ENCODE measurements at regions not wholly inside any gene's neighbourhood (a gene's known extent, or its start where the extent isn't known, plus 50 kb on each side); places are given as distances from the start of the nearest gene placed in this dataset.

GRCh38 chr17:33598797-33599196 lies 305.7 kb upstream of the ASIC2 start:
- Histone ChIP-seq H3K27me3 (ENCODE audit: control insufficient read depth, insufficient read depth, low read length, poor library complexity, severe bottlenecking) (no peaks in the 10 kb centered on the region), H3K36me3 (ENCODE audit: control insufficient read depth, insufficient read depth, low read length) (no peaks in the 10 kb centered on the region), H3K4me3 (ENCODE audit: insufficient read depth, low read depth, low read length) (no peak overlapping the region), H3K9me3 (ENCODE audit: control insufficient read depth, low read length) (no peaks in the 10 kb centered on the region), H3K27ac (ENCODE audit: insufficient read depth, low read depth, low read length, poor library complexity, severe bottlenecking) (no peak overlapping the region), H3K4me1 (ENCODE audit: control insufficient read depth, insufficient read depth, low read length) (no peaks in the 10 kb centered on the region)
- 88 to 96% methylated on average over 2 of the region's 2 CpGs for WGBS, 2 experiments

GRCh38 chr17:33602981-33603380 lies 309.9 kb upstream of the ASIC2 start:
- Histone ChIP-seq H3K27ac (ENCODE audit: insufficient read depth, low read depth, low read length, poor library complexity, severe bottlenecking) (no peak overlapping the region), H3K27me3 (ENCODE audit: control insufficient read depth, insufficient read depth, low read length, poor library complexity, severe bottlenecking) (no peaks in the 10 kb centered on the region), H3K9me3 (ENCODE audit: control insufficient read depth, low read length) (no peaks in the 10 kb centered on the region), H3K4me3 (ENCODE audit: insufficient read depth, low read depth, low read length) (no peak overlapping the region), H3K36me3 (ENCODE audit: control insufficient read depth, insufficient read depth, low read length) (no peaks in the 10 kb centered on the region), H3K4me1 (ENCODE audit: control insufficient read depth, insufficient read depth, low read length) (no peaks in the 10 kb centered on the region)
- 55 to 62% methylated on average over 1 of the region's 1 CpG for WGBS, 2 experiments

- no peaks in the 10 kb centered on the region for H3K9me3 ChIP-seq (ENCODE audit: control insufficient read depth, low read length)
- H3K4me3 ChIP-seq (ENCODE audit: insufficient read depth, low read depth, low read length) = no peak overlapping the region
- H3K27ac ChIP-seq (ENCODE audit: insufficient read depth, low read depth, low read length, poor library complexity, severe bottlenecking) = no peak overlapping the region
- no peaks in the 10 kb centered on the region for H3K27me3 ChIP-seq (ENCODE audit: control insufficient read depth, insufficient read depth, low read length, poor library complexity, severe bottlenecking)
- no peaks in the 10 kb centered on the region for H3K36me3 ChIP-seq (ENCODE audit: control insufficient read depth, insufficient read depth, low read length)
- 89 to 91% methylated on average over 2 of the region's 2 CpGs for WGBS, 2 experiments
- no peaks in the 10 kb centered on the region for H3K4me1 ChIP-seq (ENCODE audit: control insufficient read depth, insufficient read depth, low read length)
Measured at GRCh38 chr17:33603789-33604188, 310.7 kb upstream of the ASIC2 start.

- H3K9me3 ChIP-seq (ENCODE audit: control insufficient read depth, low read length) = no peaks in the 10 kb centered on the region
- H3K4me1 ChIP-seq (ENCODE audit: control insufficient read depth, insufficient read depth, low read length) = no peaks in the 10 kb centered on the region
- H3K4me3 ChIP-seq (ENCODE audit: insufficient read depth, low read depth, low read length) = no peak overlapping the region
- H3K36me3 ChIP-seq (ENCODE audit: control insufficient read depth, insufficient read depth, low read length) = no peaks in the 10 kb centered on the region
- no peak overlapping the region for H3K27ac ChIP-seq (ENCODE audit: insufficient read depth, low read depth, low read length, poor library complexity, severe bottlenecking)
- WGBS, 2 experiments = 0% methylated on average over 1 of the region's 1 CpG
- H3K27me3 ChIP-seq (ENCODE audit: control insufficient read depth, insufficient read depth, low read length, poor library complexity, severe bottlenecking) = no peaks in the 10 kb centered on the region
Measured at GRCh38 chr17:33611532-33611931, 318.4 kb upstream of the ASIC2 start.

- Histone ChIP-seq H3K27ac (ENCODE audit: insufficient read depth, low read depth, low read length, poor library complexity, severe bottlenecking) (no peak overlapping the region), H3K4me3 (ENCODE audit: insufficient read depth, low read depth, low read length) (no peak overlapping the region), H3K27me3 (ENCODE audit: control insufficient read depth, insufficient read depth, low read length, poor library complexity, severe bottlenecking) (no peaks in the 10 kb centered on the region), H3K36me3 (ENCODE audit: control insufficient read depth, insufficient read depth, low read length) (no peaks in the 10 kb centered on the region), H3K9me3 (ENCODE audit: control insufficient read depth, low read length) (no peaks in the 10 kb centered on the region), H3K4me1 (ENCODE audit: control insufficient read depth, insufficient read depth, low read length) (no peaks in the 10 kb centered on the region)
- 79 to 85% methylated on average over 3 of the region's 3 CpGs for WGBS, 2 experiments
Measured at GRCh38 chr17:33615861-33616260, 322.8 kb upstream of the ASIC2 start.

- Histone ChIP-seq H3K27me3 (ENCODE audit: control insufficient read depth, insufficient read depth, low read length, poor library complexity, severe bottlenecking) (no peaks in the 10 kb centered on the region), H3K36me3 (ENCODE audit: control insufficient read depth, insufficient read depth, low read length) (no peaks in the 10 kb centered on the region), H3K9me3 (ENCODE audit: control insufficient read depth, low read length) (no peaks in the 10 kb centered on the region), H3K4me1 (ENCODE audit: control insufficient read depth, insufficient read depth, low read length) (no peaks in the 10 kb centered on the region), H3K4me3 (ENCODE audit: insufficient read depth, low read depth, low read length) (no peak overlapping the region), H3K27ac (ENCODE audit: insufficient read depth, low read depth, low read length, poor library complexity, severe bottlenecking) (no peak overlapping the region)
- 91 to 99% methylated on average over 3 of the region's 3 CpGs for WGBS, 2 experiments
Measured at GRCh38 chr17:33623841-33624240, 330.7 kb upstream of the ASIC2 start.

GRCh38 chr17:33628500-33629346 lies 335.6 kb upstream of the ASIC2 start:
- Histone ChIP-seq H3K4me1 (ENCODE audit: control insufficient read depth, insufficient read depth, low read length) (no peaks in the 10 kb centered on the region), H3K27ac (ENCODE audit: insufficient read depth, low read depth, low read length, poor library complexity, severe bottlenecking) (no peak overlapping the region)
- WGBS, 2 experiments = 87 to 94% methylated on average over 7 of the region's 7 CpGs

GRCh38 chr17:33633446-33633845 lies 340.4 kb upstream of the ASIC2 start:
- Histone ChIP-seq H3K9me3 (ENCODE audit: control insufficient read depth, low read length) (no peaks in the 10 kb centered on the region), H3K4me3 (ENCODE audit: insufficient read depth, low read depth, low read length) (no peak overlapping the region), H3K4me1 (ENCODE audit: control insufficient read depth, insufficient read depth, low read length) (no peaks in the 10 kb centered on the region), H3K36me3 (ENCODE audit: control insufficient read depth, insufficient read depth, low read length) (no peaks in the 10 kb centered on the region), H3K27me3 (ENCODE audit: control insufficient read depth, insufficient read depth, low read length, poor library complexity, severe bottlenecking) (no peaks in the 10 kb centered on the region), H3K27ac (ENCODE audit: insufficient read depth, low read depth, low read length, poor library complexity, severe bottlenecking) (no peak overlapping the region)
- 92% methylated on average over 6 of the region's 6 CpGs for WGBS, 2 experiments

More at GRCh38 chr17:33628500-33629346, 335.6 kb upstream of the ASIC2 start:
- H3K27me3 ChIP-seq (ENCODE audit: control insufficient read depth, insufficient read depth, low read length, poor library complexity, severe bottlenecking) = no peaks in the 10 kb centered on the region
- no peaks in the 10 kb centered on the region for H3K9me3 ChIP-seq (ENCODE audit: control insufficient read depth, low read length)
- H3K4me3 ChIP-seq (ENCODE audit: insufficient read depth, low read depth, low read length) = no peak overlapping the region
- H3K36me3 ChIP-seq (ENCODE audit: control insufficient read depth, insufficient read depth, low read length) = no peaks in the 10 kb centered on the region

GRCh38 chr17:33637534-33637933 lies 344.4 kb upstream of the ASIC2 start:
- WGBS, 2 experiments = 54 to 64% methylated on average over 3 of the region's 3 CpGs
- peaks cover 14% of the 10 kb centered on the region for H3K4me1 ChIP-seq (ENCODE audit: control insufficient read depth, insufficient read depth, low read length)
- H3K36me3 ChIP-seq (ENCODE audit: control insufficient read depth, insufficient read depth, low read length) = no peaks in the 10 kb centered on the region
- H3K27me3 ChIP-seq (ENCODE audit: control insufficient read depth, insufficient read depth, low read length, poor library complexity, severe bottlenecking) = no peaks in the 10 kb centered on the region
- H3K9me3 ChIP-seq (ENCODE audit: control insufficient read depth, low read length) = no peaks in the 10 kb centered on the region
- no peak overlapping the region for H3K4me3 ChIP-seq (ENCODE audit: insufficient read depth, low read depth, low read length)
- H3K27ac ChIP-seq (ENCODE audit: insufficient read depth, low read depth, low read length, poor library complexity, severe bottlenecking) = no peak overlapping the region

- H3K9me3 ChIP-seq (ENCODE audit: control insufficient read depth, low read length) = no peaks in the 10 kb centered on the region
- WGBS, 2 experiments = 49 to 57% methylated on average over 4 to 5 of the region's 6 CpGs
- H3K4me1 ChIP-seq (ENCODE audit: control insufficient read depth, insufficient read depth, low read length) = peaks cover 14% of the 10 kb centered on the region
- no peak overlapping the region for H3K27ac ChIP-seq (ENCODE audit: insufficient read depth, low read depth, low read length, poor library complexity, severe bottlenecking)
- H3K36me3 ChIP-seq (ENCODE audit: control insufficient read depth, insufficient read depth, low read length) = no peaks in the 10 kb centered on the region
- no peak overlapping the region for H3K4me3 ChIP-seq (ENCODE audit: insufficient read depth, low read depth, low read length)
- H3K27me3 ChIP-seq (ENCODE audit: control insufficient read depth, insufficient read depth, low read length, poor library complexity, severe bottlenecking) = no peaks in the 10 kb centered on the region
Measured at GRCh38 chr17:33639103-33639880, 346.2 kb upstream of the ASIC2 start.
